GM19438 (cell line): ENCODE measurements at regions not wholly inside any gene's neighbourhood (a gene's known extent, or its start where the extent isn't known, plus 50 kb on each side); places are given as distances from the start of the nearest gene placed in this dataset.
"Not testable (repeated sequence)": the region's sequence is repeated elsewhere in the genome, so short reads cannot be mapped to it uniquely, and the experiment has no call there.

Experiments
- ATAC-seq: cut with Tn5 transposase; IDR thresholded peaks from one replicate; pipeline ENCODE4 v1.9.1; 2021; ENCODE audit warnings: low read depth; ENCODE audit not compliant: unreplicated experiment

- ATAC-seq: no peak
Observed at GRCh38 chr3:106068795-106069194, 200.0 kb upstream of the CBLB start.

- no peak for ATAC-seq
Observed at GRCh38 chr3:106070187-106070586, 201.4 kb upstream of the CBLB start.

GRCh38 chr3:106071306-106071705 lies 202.5 kb upstream of the CBLB start:
- ATAC-seq: no peak

GRCh38 chr3:106072596-106072995 lies 203.8 kb upstream of the CBLB start:
- not testable (repeated sequence) for ATAC-seq

- ATAC-seq: not testable (repeated sequence)
Observed at GRCh38 chr3:106073806-106074205, 205.0 kb upstream of the CBLB start.

GRCh38 chr3:106075731-106076130 lies 206.9 kb upstream of the CBLB start:
- ATAC-seq: not testable (repeated sequence)

GRCh38 chr3:106078635-106079034 lies 209.8 kb upstream of the CBLB start:
- ATAC-seq: no peak

GRCh38 chr3:106082616-106083015 lies 213.8 kb upstream of the CBLB start:
- no peak for ATAC-seq

- ATAC-seq: no peak
Observed at GRCh38 chr3:106083207-106083606, 214.4 kb upstream of the CBLB start.

- ATAC-seq: no peak
Observed at GRCh38 chr3:106083854-106084253, 215.0 kb upstream of the CBLB start.

- ATAC-seq: no peak
Observed at GRCh38 chr3:106086038-106086437, 217.2 kb upstream of the CBLB start.

GRCh38 chr3:106086636-106087035 lies 217.8 kb upstream of the CBLB start:
- no peak for ATAC-seq

GRCh38 chr3:106088304-106088703 lies 219.5 kb upstream of the CBLB start:
- ATAC-seq: no peak

GRCh38 chr3:106088899-106089298 lies 220.1 kb upstream of the CBLB start:
- no peak for ATAC-seq

GRCh38 chr3:106089806-106090205 lies 221.0 kb upstream of the CBLB start:
- no peak for ATAC-seq

- no peak for ATAC-seq
Observed at GRCh38 chr3:106092792-106093191, 224.0 kb upstream of the CBLB start.

- no peak for ATAC-seq
Observed at GRCh38 chr3:106093616-106094015, 224.8 kb upstream of the CBLB start.

GRCh38 chr3:106097817-106098435 lies 229.1 kb upstream of the CBLB start:
- ATAC-seq: no peak

- ATAC-seq: no peak
Observed at GRCh38 chr3:106103383-106103782, 234.6 kb upstream of the CBLB start.

- no peak for ATAC-seq
Observed at GRCh38 chr3:106104078-106104477, 235.3 kb upstream of the CBLB start.

- ATAC-seq: no peak
Observed at GRCh38 chr3:106108925-106109324, 240.1 kb upstream of the CBLB start.

GRCh38 chr3:106112561-106112960 lies 243.7 kb upstream of the CBLB start:
- ATAC-seq: not testable (repeated sequence)

GRCh38 chr3:106113747-106114146 lies 244.9 kb upstream of the CBLB start:
- ATAC-seq: no peak
